Esophagus muscularis mucosa (tissue), 3 donors: ENCODE measurements at regions not wholly inside any gene's neighbourhood (a gene's known extent, or its start where the extent isn't known, plus 50 kb on each side); places are given as distances from the start of the nearest gene placed in this dataset.
"Not testable (repeated sequence)": the region's sequence is repeated elsewhere in the genome, so short reads cannot be mapped to it uniquely, and the experiment has no call there.

Source experiments
- POLR2AphosphoS5 ChIP-seq, 2 donors: sonication (generic); formaldehyde crosslinking; IDR thresholded peaks; one replicate each; pipeline ENCODE4 v1.6.1; 2017; ENCODE audit warnings: antibody characterized with exemption in 2 of 2
- TF ChIP-seq, protein P1 (sequence below), 3 experiments: fragments of 200-600 bp in 2 of 3; fragments of 450-650 bp in 1 of 3; sonication (generic) in 2 of 3; IDR thresholded peaks; one replicate each; pipeline ENCODE4 v1.5.1; 2017 to 2019; ENCODE audit warnings: antibody characterized with exemption in 3 of 3, mild to moderate bottlenecking in 2 of 3, moderate library complexity in 1 of 3

DNA sequence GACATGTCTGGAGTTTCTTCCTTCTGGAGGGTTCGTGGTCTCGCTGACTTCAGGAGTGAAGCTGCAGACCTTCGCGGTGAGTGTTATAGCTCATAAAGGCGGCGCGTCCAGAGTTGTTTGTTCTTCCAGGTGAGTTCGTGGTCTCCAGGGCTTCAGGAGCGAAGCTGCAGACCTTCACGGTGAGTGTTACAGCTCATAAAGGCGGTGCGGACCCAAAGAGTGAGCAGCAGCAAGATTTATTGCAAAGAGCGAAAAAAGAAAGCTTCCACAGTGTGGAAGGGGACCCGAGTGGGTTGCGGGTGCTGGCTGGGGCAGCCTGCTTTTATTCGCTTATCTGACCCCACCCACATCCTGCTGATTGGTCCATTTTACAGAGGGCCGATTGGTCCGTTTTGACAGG, 784.2 kb upstream of the FBXO33 start:
- TF ChIP-seq, protein P1, sequence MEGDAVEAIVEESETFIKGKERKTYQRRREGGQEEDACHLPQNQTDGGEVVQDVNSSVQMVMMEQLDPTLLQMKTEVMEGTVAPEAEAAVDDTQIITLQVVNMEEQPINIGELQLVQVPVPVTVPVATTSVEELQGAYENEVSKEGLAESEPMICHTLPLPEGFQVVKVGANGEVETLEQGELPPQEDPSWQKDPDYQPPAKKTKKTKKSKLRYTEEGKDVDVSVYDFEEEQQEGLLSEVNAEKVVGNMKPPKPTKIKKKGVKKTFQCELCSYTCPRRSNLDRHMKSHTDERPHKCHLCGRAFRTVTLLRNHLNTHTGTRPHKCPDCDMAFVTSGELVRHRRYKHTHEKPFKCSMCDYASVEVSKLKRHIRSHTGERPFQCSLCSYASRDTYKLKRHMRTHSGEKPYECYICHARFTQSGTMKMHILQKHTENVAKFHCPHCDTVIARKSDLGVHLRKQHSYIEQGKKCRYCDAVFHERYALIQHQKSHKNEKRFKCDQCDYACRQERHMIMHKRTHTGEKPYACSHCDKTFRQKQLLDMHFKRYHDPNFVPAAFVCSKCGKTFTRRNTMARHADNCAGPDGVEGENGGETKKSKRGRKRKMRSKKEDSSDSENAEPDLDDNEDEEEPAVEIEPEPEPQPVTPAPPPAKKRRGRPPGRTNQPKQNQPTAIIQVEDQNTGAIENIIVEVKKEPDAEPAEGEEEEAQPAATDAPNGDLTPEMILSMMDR (IDR thresholded peaks at IDR 0.05) = not testable (repeated sequence)
- not testable (repeated sequence) for TF ChIP-seq POLR2AphosphoS5 (IDR thresholded peaks at IDR 0.05)
